CD4-positive, alpha-beta T cell (primary cell): ENCODE measurements at regions not wholly inside any gene's neighbourhood (a gene's known extent, or its start where the extent isn't known, plus 50 kb on each side); places are given as distances from the start of the nearest gene placed in this dataset.

Experiments used
- ATAC-seq: fragments of 200-7000 bp; cut with Tn5 transposase; one replicate; pipeline ENCODE4 v1.10.0; 2022; ENCODE audit warnings: mild to moderate bottlenecking; ENCODE audit not compliant: poor library complexity
- CTCF ChIA-PET: fragments of 350-600 bp; sonication (Branson Sonifier 250); formaldehyde crosslinking; loops from one replicate; lab custom pipeline; 2021; ENCODE audit warnings: antibody characterized with exemption, inconsistent platforms; lab: Charles Lee
- POLR2A ChIA-PET: fragments of 350-600 bp; sonication (Branson Sonifier 250); formaldehyde crosslinking; loops from one replicate; lab custom pipeline; 2021; ENCODE audit warnings: antibody characterized with exemption, inconsistent platforms; lab: Charles Lee
- DNase-seq, 14 experiments: peaks; one replicate each; pipeline ENCODE4 v3.0.0-alpha.2; 2013 to 2020; ENCODE audit warnings: mixed read lengths in 2 of 14
- H3K27ac ChIP-seq, 2 donors: one replicate each; pipeline versions ENCODE4 v1.5.1 to v1.7.0; 2013; ENCODE audit warnings: low read length in 2 of 2, low read depth in 1 of 2, mild to moderate bottlenecking in 1 of 2
- H3K27me3 ChIP-seq, 2 experiments: 1 replicate in 1 of 2; 2 replicates in 1 of 2; pipeline versions ENCODE4 v1.6.1 to v1.7.0; 2013; ENCODE audit warnings: low read length in 2 of 2, control low read depth in 1 of 2, mild to moderate bottlenecking in 1 of 2, moderate library complexity in 1 of 2; ENCODE audit not compliant: insufficient read depth in 2 of 2, control insufficient read depth in 1 of 2
- H3K36me3 ChIP-seq: one replicate; pipeline ENCODE4 v1.6.1; 2013; ENCODE audit warnings: low read length, control low read depth; ENCODE audit not compliant: insufficient read depth
- H3K4me1 ChIP-seq: one replicate; pipeline ENCODE4 v1.6.1; 2013; ENCODE audit warnings: low read length, control low read depth; ENCODE audit not compliant: insufficient read depth
- H3K4me3 ChIP-seq: one replicate; pipeline ENCODE4 v1.5.1; 2013; ENCODE audit warnings: mild to moderate bottlenecking, low read length, moderate library complexity
- H3K9me3 ChIP-seq, 2 experiments: 1 replicate in 1 of 2; 2 replicates in 1 of 2; pipeline versions ENCODE4 v1.6.1 to v1.7.0; 2013; ENCODE audit warnings: low read length in 2 of 2, mild to moderate bottlenecking in 2 of 2, control low read depth in 1 of 2, moderate library complexity in 1 of 2; ENCODE audit not compliant: control insufficient read depth in 1 of 2, insufficient read depth in 1 of 2
- H3K27ac Mint-ChIP-seq: one replicate; pipeline ENCODE4 v1.8.0; 2020; ENCODE audit warnings: mixed read lengths
- H3K27me3 Mint-ChIP-seq: one replicate; pipeline ENCODE4 v1.8.0; 2021; ENCODE audit warnings: mixed read lengths
- H3K36me3 Mint-ChIP-seq: one replicate; pipeline ENCODE4 v1.8.0; 2021; ENCODE audit warnings: low read depth, mixed read lengths
- H3K4me1 Mint-ChIP-seq: one replicate; pipeline ENCODE4 v1.8.0; 2021; ENCODE audit warnings: low read depth, mixed read lengths
- H3K4me3 Mint-ChIP-seq: one replicate; pipeline ENCODE4 v1.8.0; 2020; ENCODE audit warnings: mild to moderate bottlenecking, mixed read lengths
- H3K9me3 Mint-ChIP-seq: one replicate; pipeline ENCODE4 v1.8.0; 2020; ENCODE audit warnings: mixed read lengths
- CTCF ChIP-seq: fragments of 200-600 bp; IDR thresholded peaks from one replicate; pipeline ENCODE4 v1.8.0; 2022; ENCODE audit warnings: antibody characterized with exemption, mild to moderate bottlenecking
- intact Hi-C, 2 experiments: fragments of 100-400 bp; cut with DNase I in 1 of 2; cut with micrococcal nuclease in 1 of 2; formaldehyde crosslinking; loops; one replicate each; pipeline versions ENCODE4 v1.15.1 to v1.9.0; 2023 to 2025; cut with DNase I, micrococcal nuclease

GRCh38 chr1:218617986-218618385 lies 272.9 kb downstream of the TGFB2 start:
- H3K4me1 ChIP-seq, result no peaks in the 10 kb centered on the region
- Mint-ChIP-seq H3K27ac (no peak overlapping the region), H3K4me3 (no peak overlapping the region), H3K9me3 (peaks cover 13% of the 10 kb centered on the region), H3K27me3 (no peaks in the 10 kb centered on the region), H3K4me1 (no peaks in the 10 kb centered on the region), H3K36me3 (no peaks in the 10 kb centered on the region)
- POLR2A ChIA-PET, result no interaction called here
- intact Hi-C loops, result no loop called here
- H3K9me3 ChIP-seq, result peaks cover 0 to 9% of the 10 kb centered on the region in 2 experiments
- H3K4me3 ChIP-seq, result no peak overlapping the region
- no peaks in the 10 kb centered on the region for H3K27me3 ChIP-seq
- DNase-seq (no peak), ATAC-seq (no peak)
- no peaks in the 10 kb centered on the region for H3K36me3 ChIP-seq
- CTCF ChIA-PET, result no interaction called here
- H3K27ac ChIP-seq, result no peak overlapping the region
- no peak for TF ChIP-seq CTCF

- TF ChIP-seq CTCF, result no peak
- Histone ChIP-seq H3K27me3 (no peaks in the 10 kb centered on the region), H3K9me3 (peaks cover 0 to 9% of the 10 kb centered on the region in 2 experiments), H3K36me3 (no peaks in the 10 kb centered on the region), H3K27ac (no peak overlapping the region), H3K4me3 (no peak overlapping the region), H3K4me1 (no peaks in the 10 kb centered on the region)
- ChIA-PET CTCF (no interaction called here), POLR2A (no interaction called here)
- no peak overlapping the region for H3K4me3 Mint-ChIP-seq
- H3K36me3 Mint-ChIP-seq, result no peaks in the 10 kb centered on the region
- H3K27me3 Mint-ChIP-seq, result no peaks in the 10 kb centered on the region
- no peak for DNase-seq
- intact Hi-C loops, result no loop called here
- H3K4me1 Mint-ChIP-seq, result no peaks in the 10 kb centered on the region
- no peak for ATAC-seq
- no peak overlapping the region for H3K27ac Mint-ChIP-seq
- H3K9me3 Mint-ChIP-seq, result peaks cover 3% of the 10 kb centered on the region
Observed at GRCh38 chr1:218620956-218621355, 275.8 kb downstream of the TGFB2 start.

GRCh38 chr1:218624052-218624451 lies 278.9 kb downstream of the TGFB2 start:
- Histone ChIP-seq H3K27ac (no peak overlapping the region), H3K27me3 (no peaks in the 10 kb centered on the region), H3K4me3 (no peak overlapping the region), H3K4me1 (no peaks in the 10 kb centered on the region), H3K9me3 (peaks cover 0 to 8% of the 10 kb centered on the region in 2 experiments), H3K36me3 (no peaks in the 10 kb centered on the region)
- Mint-ChIP-seq H3K9me3 (peaks cover 3% of the 10 kb centered on the region), H3K27ac (no peak overlapping the region), H3K36me3 (no peaks in the 10 kb centered on the region), H3K4me3 (no peak overlapping the region), H3K27me3 (no peaks in the 10 kb centered on the region), H3K4me1 (no peaks in the 10 kb centered on the region)
- TF ChIP-seq CTCF, result no peak
- ChIA-PET CTCF (no interaction called here), POLR2A (no interaction called here)
- no peak for DNase-seq
- intact Hi-C loops, result no loop called here
- ATAC-seq, result no peak
